ENCODE measurements at regions not wholly inside any gene's neighbourhood (a gene's known extent, or its start where the extent isn't known, plus 50 kb on each side); places are given as distances from the start of the nearest gene placed in this dataset.

GRCh38 chr3:64405211-64405835, 180.1 kb upstream of the PRICKLE2 start:
- TF ChIP-seq CTCF (IDR thresholded peaks at IDR 0.05) = no peak
- no peak for TF ChIP-seq POLR2A (IDR thresholded peaks at IDR 0.05)
